ENCODE measurements at regions not wholly inside any gene's neighbourhood (a gene's known extent, or its start where the extent isn't known, plus 50 kb on each side); places are given as distances from the start of the nearest gene placed in this dataset.

- no peak for TF ChIP-seq CREB1 (CRISPR knock-in tag; IDR thresholded peaks at IDR 0.05; ENCODE audit: low read depth)
- no peak for TF ChIP-seq CTCF (conservative IDR thresholded peaks at IDR 0.05; ENCODE audit: low read depth in 2 of 2)
- TF ChIP-seq ZNF331 (CRISPR knock-in tag; IDR thresholded peaks at IDR 0.05; ENCODE audit: low read depth) = no peak
- no peak for TF ChIP-seq ZNF114 (CRISPR knock-in tag; IDR thresholded peaks at IDR 0.05)
- TF ChIP-seq POLR2AphosphoS5 (IDR thresholded peaks at IDR 0.05; ENCODE audit: low read depth) = no peak
- no peak for TF ChIP-seq EZH2 (IDR thresholded peaks at IDR 0.05; ENCODE audit: low read depth, unreplicated experiment)
- TF ChIP-seq EZH2phosphoT487 (IDR thresholded peaks at IDR 0.05; ENCODE audit: unreplicated experiment) = no peak
- TF ChIP-seq ETS1 (IDR thresholded peaks at IDR 0.05) = no peak
These were observed 92.7 kb upstream of the RARB start (continued) for GRCh38 chr3:25335356-25335755.

- H3F3A ChIP-seq (replicated peaks; ENCODE audit: low read depth) = no peaks in the 10 kb centered on the region
- H2AFZ ChIP-seq = no peak overlapping the region
- H3K4me1 ChIP-seq (ENCODE audit: insufficient read depth) = no peaks in the 10 kb centered on the region
- no peaks in the 10 kb centered on the region for H4K20me1 ChIP-seq (replicated peaks; ENCODE audit: insufficient read depth)
- peaks cover 9% of the 10 kb centered on the region for H3K4me1 Mint-ChIP-seq
- ATAC-seq = no peak
- H3K9me3 Mint-ChIP-seq = peaks cover 9% of the 10 kb centered on the region; the same call in 2 of the 3 replicates
- no peak overlapping the region for H3K4me3 ChIP-seq
- H3K27me3 Mint-ChIP-seq (ENCODE audit: insufficient read depth, low read depth, poor library complexity) = no peaks in the 10 kb centered on the region
- H3K9me2 ChIP-seq (ENCODE audit: insufficient read depth) = no peaks in the 10 kb centered on the region
- no peaks in the 10 kb centered on the region for H3K27me3 ChIP-seq (ENCODE audit: insufficient read depth)
- no peak overlapping the region for H3K27ac ChIP-seq (ENCODE audit: low read depth)
- H3K27ac Mint-ChIP-seq = no peak overlapping the region
- no peak overlapping the region for H3K4me2 ChIP-seq
- H3K36me3 Mint-ChIP-seq (ENCODE audit: low read depth) = no peaks in the 10 kb centered on the region
- H3K79me2 ChIP-seq (replicated peaks; ENCODE audit: insufficient read depth) = no peaks in the 10 kb centered on the region
- no peak overlapping the region for H3K4me3 Mint-ChIP-seq
- no peak for DNase-seq (ENCODE audit: low spot score)
- no peaks in the 10 kb centered on the region for H3K36me3 ChIP-seq (ENCODE audit: insufficient read depth)
- TF ChIP-seq CREB1 (CRISPR knock-in tag; IDR thresholded peaks at IDR 0.05; ENCODE audit: low read depth) = no peak
- TF ChIP-seq ZNF462 (CRISPR knock-in tag; IDR thresholded peaks at IDR 0.05) = no peak
- no peak for TF ChIP-seq CTCF (conservative IDR thresholded peaks at IDR 0.05; ENCODE audit: low read depth in 2 of 2)
- no peak for TF ChIP-seq REST (IDR thresholded peaks at IDR 0.05; ENCODE audit: unreplicated experiment)
These were observed 89.8 kb upstream of the RARB start for GRCh38 chr3:25338158-25338725.
